ENCODE measurements at regions not wholly inside any gene's neighbourhood (a gene's known extent, or its start where the extent isn't known, plus 50 kb on each side); places are given as distances from the start of the nearest gene placed in this dataset.

DNA sequence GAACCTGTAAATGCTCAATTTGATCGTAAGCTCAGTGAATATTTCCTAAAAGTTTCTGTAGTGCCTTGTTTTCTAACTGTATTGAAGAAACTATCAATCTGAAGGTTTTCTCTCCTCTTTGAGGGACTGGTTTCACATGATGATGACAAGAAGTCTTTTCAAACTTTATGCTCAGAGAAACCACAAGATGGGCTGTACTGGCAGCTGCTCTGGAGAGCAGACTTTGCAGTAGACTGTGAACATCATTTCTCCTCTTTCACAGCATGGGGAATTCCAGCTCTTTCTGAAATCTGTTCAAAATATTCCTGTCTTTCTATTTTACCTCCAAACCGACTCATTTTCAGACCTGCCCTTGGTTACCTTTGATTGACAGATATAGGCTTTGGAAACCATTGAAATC, 194.4 kb downstream of the IZUMO3 start:
- no peaks in the 10 kb centered on the region for H3K36me3 Mint-ChIP-seq (ENCODE audit: low read depth)
- no peak overlapping the region for H3K4me3 Mint-ChIP-seq
- H3K9me3 Mint-ChIP-seq: peaks cover 2% of the 10 kb centered on the region
- TF ChIP-seq, protein P1, sequence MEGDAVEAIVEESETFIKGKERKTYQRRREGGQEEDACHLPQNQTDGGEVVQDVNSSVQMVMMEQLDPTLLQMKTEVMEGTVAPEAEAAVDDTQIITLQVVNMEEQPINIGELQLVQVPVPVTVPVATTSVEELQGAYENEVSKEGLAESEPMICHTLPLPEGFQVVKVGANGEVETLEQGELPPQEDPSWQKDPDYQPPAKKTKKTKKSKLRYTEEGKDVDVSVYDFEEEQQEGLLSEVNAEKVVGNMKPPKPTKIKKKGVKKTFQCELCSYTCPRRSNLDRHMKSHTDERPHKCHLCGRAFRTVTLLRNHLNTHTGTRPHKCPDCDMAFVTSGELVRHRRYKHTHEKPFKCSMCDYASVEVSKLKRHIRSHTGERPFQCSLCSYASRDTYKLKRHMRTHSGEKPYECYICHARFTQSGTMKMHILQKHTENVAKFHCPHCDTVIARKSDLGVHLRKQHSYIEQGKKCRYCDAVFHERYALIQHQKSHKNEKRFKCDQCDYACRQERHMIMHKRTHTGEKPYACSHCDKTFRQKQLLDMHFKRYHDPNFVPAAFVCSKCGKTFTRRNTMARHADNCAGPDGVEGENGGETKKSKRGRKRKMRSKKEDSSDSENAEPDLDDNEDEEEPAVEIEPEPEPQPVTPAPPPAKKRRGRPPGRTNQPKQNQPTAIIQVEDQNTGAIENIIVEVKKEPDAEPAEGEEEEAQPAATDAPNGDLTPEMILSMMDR (IDR thresholded peaks at IDR 0.05): no peak
- no peak overlapping the region for H3K27ac Mint-ChIP-seq
- H3K27me3 Mint-ChIP-seq (ENCODE audit: low read depth, poor library complexity): peaks cover 3% of the 10 kb centered on the region
- DNase-seq: no peak
- no peaks in the 10 kb centered on the region for H3K4me1 Mint-ChIP-seq

DNA sequence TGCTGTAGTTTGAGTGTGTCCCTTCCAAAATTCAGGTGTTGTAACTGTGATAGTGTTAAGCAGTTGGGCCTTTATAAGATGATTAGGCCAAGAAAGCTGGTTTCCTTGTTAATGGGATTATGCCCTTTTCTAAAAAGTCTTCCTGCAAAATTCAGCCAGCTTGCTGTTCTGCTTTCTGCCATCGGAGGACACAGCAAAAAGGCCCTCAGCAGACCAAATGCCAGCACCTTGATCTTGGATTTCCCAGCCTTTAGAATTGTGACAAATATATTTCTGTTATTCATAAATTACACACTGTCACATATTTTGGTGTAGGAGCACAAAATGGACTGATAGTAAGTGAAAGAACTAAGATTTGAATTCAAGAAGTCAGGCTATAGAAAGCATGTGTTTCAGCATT, 203.2 kb downstream of the IZUMO3 start:
- Mint-ChIP-seq H3K4me3 (no peak overlapping the region), H3K27me3 (ENCODE audit: low read depth, poor library complexity) (no peaks in the 10 kb centered on the region), H3K9me3 (peaks cover 6% of the 10 kb centered on the region), H3K4me1 (no peaks in the 10 kb centered on the region), H3K36me3 (ENCODE audit: low read depth) (no peaks in the 10 kb centered on the region), H3K27ac (no peak overlapping the region)
- DNase-seq: no peak
- TF ChIP-seq, protein P1 (IDR thresholded peaks at IDR 0.05): no peak

DNA sequence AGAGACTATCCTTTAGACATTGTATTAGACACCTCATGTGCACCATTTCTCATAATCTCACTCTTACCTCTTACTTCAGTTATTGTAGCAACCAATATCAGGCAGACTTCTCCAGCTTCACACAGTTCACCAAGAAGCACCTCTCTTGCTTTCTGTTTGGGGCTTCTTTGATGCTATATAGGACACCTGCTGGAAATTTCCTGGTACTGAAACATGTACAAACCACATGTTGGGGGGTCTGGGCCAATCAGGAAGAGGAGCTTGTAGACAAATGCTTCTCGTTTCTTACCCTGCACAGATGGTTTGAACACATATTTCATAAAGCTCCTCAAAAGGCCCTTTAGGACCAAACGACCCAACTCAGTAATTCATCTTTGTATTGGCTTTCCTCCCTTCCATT, 212.1 kb downstream of the IZUMO3 start:
- Mint-ChIP-seq H3K4me1 (no peaks in the 10 kb centered on the region), H3K36me3 (ENCODE audit: low read depth) (no peaks in the 10 kb centered on the region), H3K27me3 (ENCODE audit: low read depth, poor library complexity) (peaks cover 7% of the 10 kb centered on the region), H3K27ac (no peak overlapping the region), H3K4me3 (no peak overlapping the region), H3K9me3 (no peaks in the 10 kb centered on the region)
- DNase-seq: no peak
- TF ChIP-seq, protein P1 (IDR thresholded peaks at IDR 0.05): no peak

DNA sequence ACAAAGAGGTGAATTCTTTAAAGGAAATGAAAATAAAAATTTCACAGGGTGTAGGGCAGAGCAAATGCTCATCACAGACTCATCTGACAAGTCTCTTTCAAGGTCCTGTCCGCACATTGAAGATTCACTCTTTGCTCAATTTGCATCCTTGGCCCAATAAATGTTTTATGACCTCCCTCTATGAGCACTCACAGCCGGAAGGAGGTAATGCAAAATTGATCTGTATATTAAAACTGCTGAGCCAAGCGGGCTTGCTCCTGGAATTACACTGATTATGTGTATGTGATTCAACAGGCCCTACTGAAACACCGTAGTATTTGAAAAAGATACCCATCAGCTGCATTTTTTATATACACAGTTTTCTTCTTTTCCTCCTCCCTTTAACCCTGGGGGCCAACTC, 246.8 kb downstream of the IZUMO3 start:
- no peaks in the 10 kb centered on the region for H3K4me1 Mint-ChIP-seq
- TF ChIP-seq, protein P1 (IDR thresholded peaks at IDR 0.05): no peak
- no peak overlapping the region for H3K4me3 Mint-ChIP-seq
- H3K9me3 Mint-ChIP-seq: peaks cover 11% of the 10 kb centered on the region
- H3K27me3 Mint-ChIP-seq (ENCODE audit: low read depth, poor library complexity): peaks cover 9% of the 10 kb centered on the region
- H3K27ac Mint-ChIP-seq: no peak overlapping the region
- no peak for DNase-seq
- H3K36me3 Mint-ChIP-seq (ENCODE audit: low read depth): no peaks in the 10 kb centered on the region

DNA sequence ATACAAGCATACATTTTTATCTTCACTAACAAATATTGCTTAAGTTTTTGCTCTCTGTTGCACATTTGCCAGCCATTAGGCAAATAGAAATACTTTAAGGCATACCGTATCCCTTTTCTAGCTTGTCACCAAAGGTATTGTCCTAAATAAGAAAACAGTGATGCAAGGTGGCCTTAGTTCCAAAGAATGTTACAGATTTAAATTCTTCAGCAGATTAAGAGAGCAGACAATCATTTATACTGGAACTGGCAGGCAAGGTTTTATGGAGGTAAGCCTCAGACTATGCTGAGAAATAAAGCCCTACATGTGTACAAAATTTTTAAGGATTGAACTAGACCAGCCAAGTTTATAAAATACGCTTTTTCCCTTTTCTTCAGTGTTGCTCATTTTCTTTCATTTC, 247.8 kb downstream of the IZUMO3 start:
- H3K36me3 Mint-ChIP-seq (ENCODE audit: low read depth): no peaks in the 10 kb centered on the region
- peaks cover 1% of the 10 kb centered on the region for H3K9me3 Mint-ChIP-seq
- TF ChIP-seq, protein P1 (IDR thresholded peaks at IDR 0.05): no peak
- H3K27me3 Mint-ChIP-seq (ENCODE audit: low read depth, poor library complexity): peaks cover 9% of the 10 kb centered on the region
- peaks cover 6% of the 10 kb centered on the region for H3K4me1 Mint-ChIP-seq
- DNase-seq: no peak
- no peak overlapping the region for H3K4me3 Mint-ChIP-seq
- no peak overlapping the region for H3K27ac Mint-ChIP-seq

DNA sequence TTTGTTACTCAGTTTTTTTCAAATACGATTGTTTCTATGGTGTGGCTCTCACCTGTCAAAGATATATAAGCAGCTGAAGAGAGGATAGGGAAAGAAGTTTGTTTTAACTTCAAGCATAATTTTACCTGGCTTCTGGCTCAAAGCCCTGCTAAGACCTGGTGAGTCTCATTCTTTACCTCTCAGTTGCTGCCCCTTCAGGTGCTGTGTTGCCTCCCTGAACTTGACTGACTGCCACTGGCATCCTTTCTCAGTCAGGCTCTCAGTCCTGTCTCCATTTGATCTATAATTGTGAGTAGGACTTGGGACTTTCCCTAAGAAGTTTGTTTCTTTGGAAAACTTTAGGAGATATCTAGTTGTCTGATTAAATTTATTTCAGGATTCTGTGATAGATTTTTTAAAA, 249.6 kb downstream of the IZUMO3 start:
- Mint-ChIP-seq H3K4me3 (no peak overlapping the region), H3K9me3 (peaks cover 6% of the 10 kb centered on the region), H3K4me1 (peaks cover 6% of the 10 kb centered on the region), H3K36me3 (ENCODE audit: low read depth) (no peaks in the 10 kb centered on the region), H3K27me3 (ENCODE audit: low read depth, poor library complexity) (peaks cover 9% of the 10 kb centered on the region), H3K27ac (no peak overlapping the region)
- TF ChIP-seq, protein P1 (IDR thresholded peaks at IDR 0.05): no peak
- DNase-seq: no peak
